ENCODE measurements at regions not wholly inside any gene's neighbourhood (a gene's known extent, or its start where the extent isn't known, plus 50 kb on each side); places are given as distances from the start of the nearest gene placed in this dataset.

DNA sequence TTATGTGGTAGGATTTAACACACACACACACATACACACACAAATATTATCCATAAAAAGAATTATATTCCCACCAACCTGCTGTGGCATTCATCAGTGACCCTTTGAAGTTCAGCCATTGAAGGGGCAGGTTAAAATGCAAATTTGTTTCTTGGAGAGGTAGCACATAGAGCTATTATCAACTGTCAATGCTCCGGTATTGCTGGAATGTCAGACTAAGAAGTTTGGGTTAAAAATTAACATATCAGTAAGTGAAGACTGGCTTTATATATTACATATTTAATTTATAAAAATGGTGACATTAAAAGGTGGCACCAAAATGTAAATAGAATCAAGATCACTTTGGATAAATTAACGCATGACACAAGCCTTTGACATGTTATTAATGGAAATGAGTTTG is 207.3 kb downstream of the DAD1 start:
- POLR2A ChIA-PET: no interaction called here
- TF ChIP-seq, protein P1, sequence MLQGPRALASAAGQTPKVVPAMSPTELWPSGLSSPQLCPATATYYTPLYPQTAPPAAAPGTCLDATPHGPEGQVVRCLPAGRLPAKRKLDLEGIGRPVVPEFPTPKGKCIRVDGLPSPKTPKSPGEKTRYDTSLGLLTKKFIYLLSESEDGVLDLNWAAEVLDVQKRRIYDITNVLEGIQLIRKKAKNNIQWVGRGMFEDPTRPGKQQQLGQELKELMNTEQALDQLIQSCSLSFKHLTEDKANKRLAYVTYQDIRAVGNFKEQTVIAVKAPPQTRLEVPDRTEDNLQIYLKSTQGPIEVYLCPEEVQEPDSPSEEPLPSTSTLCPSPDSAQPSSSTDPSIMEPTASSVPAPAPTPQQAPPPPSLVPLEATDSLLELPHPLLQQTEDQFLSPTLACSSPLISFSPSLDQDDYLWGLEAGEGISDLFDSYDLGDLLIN (CRISPR knock-in tag; IDR thresholded peaks at IDR 0.05; ENCODE audit: borderline replicate concordance): no peak
- TF ChIP-seq RBAK (CRISPR knock-in tag; IDR thresholded peaks at IDR 0.05) (no peak), ZNF674 (CRISPR knock-in tag; IDR thresholded peaks at IDR 0.05; ENCODE audit: low read depth) (no peak)
- no peak for DNase-seq (ENCODE audit: low spot score)
- CTCF ChIA-PET (ENCODE audit: low intra/inter-chr PET ratio, low total read pairs): no interaction called here
- H3K27ac ChIP-seq (ENCODE audit: extremely low read length, insufficient read depth, low read length): no peak overlapping the region
- 35% methylated on average over 2 of the region's 2 CpGs for WGBS (ENCODE audit: low lambda C conversion rate)
- H2AFZ ChIP-seq (ENCODE audit: low read length): no peak overlapping the region
- peaks cover 1 to 10% of the 10 kb centered on the region in 2 experiments; a peak in 2 of 5 replicates for H3K27me3 ChIP-seq (ENCODE audit: control insufficient read depth in 1 of 2, insufficient read depth in 2 of 2, low read length in 2 of 2)
- H4K20me1 ChIP-seq (ENCODE audit: insufficient read depth, low read length): no peaks in the 10 kb centered on the region
- ATAC-seq: no peak
- no peaks in the 10 kb centered on the region for H3K36me3 ChIP-seq (replicated peaks in 1 of 2; ENCODE audit: control insufficient read depth in 1 of 2, insufficient read depth in 2 of 2, low read length in 2 of 2)
- no TSS peak for BruUV-seq (replicated peaks)
- no peaks in the 10 kb centered on the region for H3K79me2 ChIP-seq (ENCODE audit: insufficient read depth, low read length)
- H3K4me3 ChIP-seq (replicated peaks in 1 of 3; ENCODE audit: insufficient read depth in 1 of 3, low read depth in 2 of 3, low read length in 3 of 3): no peak overlapping the region
- no peak for FAIRE-seq
- in situ Hi-C loops (cut with HindIII; ENCODE audit: extremely low pct_ligation_motif_present, low pct_unique_long_range_greater_than_20kb) (no loop called here), intact Hi-C loops (cut with micrococcal nuclease; ENCODE audit: unreplicated experiment) (loop anchor here (10.0 kb wide), 1 partner anchor 273 kb away; no protein-coding TSS in a partner anchor)
- no peak overlapping the region for H3K4me2 ChIP-seq (ENCODE audit: low read depth, low read length)
- H3K4me1 ChIP-seq (ENCODE audit: insufficient read depth, low read length): no peaks in the 10 kb centered on the region
- no peak overlapping the region for H3K9ac ChIP-seq (ENCODE audit: insufficient read depth, low read depth, low read length)
- no peaks in the 10 kb centered on the region for H3K9me3 ChIP-seq (ENCODE audit: low read length)

DNA sequence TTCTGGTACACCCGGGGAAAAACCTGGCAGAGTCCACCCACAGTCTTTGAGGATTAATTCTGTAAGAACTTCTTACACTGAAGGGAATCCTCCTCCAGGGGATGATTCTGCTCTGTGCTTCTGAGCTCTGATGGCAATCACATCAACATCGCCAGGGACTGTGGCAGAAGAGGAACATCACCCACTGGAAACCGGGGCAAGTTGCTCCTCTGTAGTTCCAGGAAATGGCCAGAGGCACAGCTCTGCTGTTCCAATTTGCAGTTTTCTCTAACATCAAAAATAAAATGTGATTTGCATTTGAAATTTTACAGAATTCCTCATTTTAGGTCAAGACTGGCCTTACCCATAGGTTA is 207.6 kb downstream of the DAD1 start:
- in situ Hi-C loops (cut with HindIII; ENCODE audit: extremely low pct_ligation_motif_present, low pct_unique_long_range_greater_than_20kb): no loop called here
- BruUV-seq (replicated peaks): no TSS peak
- TF ChIP-seq KLF9 (CRISPR knock-in tag; IDR thresholded peaks at IDR 0.05; ENCODE audit: low read depth) (no peak), ZNF674 (CRISPR knock-in tag; IDR thresholded peaks at IDR 0.05; ENCODE audit: low read depth) (no peak), ZNF577 (CRISPR knock-in tag; IDR thresholded peaks at IDR 0.05; ENCODE audit: borderline replicate concordance, low read depth) (no peak), HOXD1 (CRISPR knock-in tag; IDR thresholded peaks at IDR 0.05) (no peak), ZBTB21 (CRISPR knock-in tag; IDR thresholded peaks at IDR 0.05) (no peak), ARNTL (CRISPR knock-in tag; IDR thresholded peaks at IDR 0.05) (no peak), ZEB1 (IDR thresholded peaks at IDR 0.05; ENCODE audit: insufficient replicate concordance, low read depth) (no peak)
- TF ChIP-seq, protein P2, sequence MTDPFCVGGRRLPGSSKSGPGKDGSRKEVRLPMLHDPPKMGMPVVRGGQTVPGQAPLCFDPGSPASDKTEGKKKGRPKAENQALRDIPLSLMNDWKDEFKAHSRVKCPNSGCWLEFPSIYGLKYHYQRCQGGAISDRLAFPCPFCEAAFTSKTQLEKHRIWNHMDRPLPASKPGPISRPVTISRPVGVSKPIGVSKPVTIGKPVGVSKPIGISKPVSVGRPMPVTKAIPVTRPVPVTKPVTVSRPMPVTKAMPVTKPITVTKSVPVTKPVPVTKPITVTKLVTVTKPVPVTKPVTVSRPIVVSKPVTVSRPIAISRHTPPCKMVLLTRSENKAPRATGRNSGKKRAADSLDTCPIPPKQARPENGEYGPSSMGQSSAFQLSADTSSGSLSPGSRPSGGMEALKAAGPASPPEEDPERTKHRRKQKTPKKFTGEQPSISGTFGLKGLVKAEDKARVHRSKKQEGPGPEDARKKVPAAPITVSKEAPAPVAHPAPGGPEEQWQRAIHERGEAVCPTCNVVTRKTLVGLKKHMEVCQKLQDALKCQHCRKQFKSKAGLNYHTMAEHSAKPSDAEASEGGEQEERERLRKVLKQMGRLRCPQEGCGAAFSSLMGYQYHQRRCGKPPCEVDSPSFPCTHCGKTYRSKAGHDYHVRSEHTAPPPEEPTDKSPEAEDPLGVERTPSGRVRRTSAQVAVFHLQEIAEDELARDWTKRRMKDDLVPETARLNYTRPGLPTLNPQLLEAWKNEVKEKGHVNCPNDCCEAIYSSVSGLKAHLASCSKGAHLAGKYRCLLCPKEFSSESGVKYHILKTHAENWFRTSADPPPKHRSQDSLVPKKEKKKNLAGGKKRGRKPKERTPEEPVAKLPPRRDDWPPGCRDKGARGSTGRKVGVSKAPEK (CRISPR knock-in tag; IDR thresholded peaks at IDR 0.05; ENCODE audit: borderline replicate concordance): no peak
- TF ChIP-seq, protein P3, sequence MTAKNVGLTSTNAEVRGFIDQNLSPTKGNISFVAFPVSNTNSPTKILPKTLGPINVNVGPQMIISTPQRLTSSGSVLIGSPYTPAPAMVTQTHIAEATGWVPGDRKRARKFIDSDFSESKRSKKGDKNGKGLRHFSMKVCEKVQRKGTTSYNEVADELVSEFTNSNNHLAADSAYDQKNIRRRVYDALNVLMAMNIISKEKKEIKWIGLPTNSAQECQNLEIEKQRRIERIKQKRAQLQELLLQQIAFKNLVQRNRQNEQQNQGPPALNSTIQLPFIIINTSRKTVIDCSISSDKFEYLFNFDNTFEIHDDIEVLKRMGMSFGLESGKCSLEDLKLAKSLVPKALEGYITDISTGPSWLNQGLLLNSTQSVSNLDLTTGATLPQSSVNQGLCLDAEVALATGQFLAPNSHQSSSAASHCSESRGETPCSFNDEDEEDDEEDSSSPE (CRISPR knock-in tag; IDR thresholded peaks at IDR 0.05): no peak
- TF ChIP-seq, protein P4, sequence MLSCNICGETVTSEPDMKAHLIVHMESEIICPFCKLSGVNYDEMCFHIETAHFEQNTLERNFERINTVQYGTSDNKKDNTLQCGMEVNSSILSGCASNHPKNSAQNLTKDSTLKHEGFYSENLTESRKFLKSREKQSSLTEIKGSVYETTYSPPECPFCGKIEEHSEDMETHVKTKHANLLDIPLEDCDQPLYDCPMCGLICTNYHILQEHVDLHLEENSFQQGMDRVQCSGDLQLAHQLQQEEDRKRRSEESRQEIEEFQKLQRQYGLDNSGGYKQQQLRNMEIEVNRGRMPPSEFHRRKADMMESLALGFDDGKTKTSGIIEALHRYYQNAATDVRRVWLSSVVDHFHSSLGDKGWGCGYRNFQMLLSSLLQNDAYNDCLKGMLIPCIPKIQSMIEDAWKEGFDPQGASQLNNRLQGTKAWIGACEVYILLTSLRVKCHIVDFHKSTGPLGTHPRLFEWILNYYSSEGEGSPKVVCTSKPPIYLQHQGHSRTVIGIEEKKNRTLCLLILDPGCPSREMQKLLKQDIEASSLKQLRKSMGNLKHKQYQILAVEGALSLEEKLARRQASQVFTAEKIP (CRISPR knock-in tag; IDR thresholded peaks at IDR 0.05; ENCODE audit: borderline replicate concordance): no peak

More for the DNA sequence above, 207.6 kb downstream of the DAD1 start:
- H3K4me1 ChIP-seq (ENCODE audit: insufficient read depth, low read length): no peaks in the 10 kb centered on the region
- no peak overlapping the region for H3K4me2 ChIP-seq (ENCODE audit: low read depth, low read length)
- no peaks in the 10 kb centered on the region for H4K20me1 ChIP-seq (ENCODE audit: insufficient read depth, low read length)
- H3K36me3 ChIP-seq (replicated peaks in 1 of 2; ENCODE audit: control insufficient read depth in 1 of 2, insufficient read depth in 2 of 2, low read length in 2 of 2): no peaks in the 10 kb centered on the region
- WGBS (ENCODE audit: low lambda C conversion rate): 12% methylated on average over 3 of the region's 3 CpGs
- H3K27ac ChIP-seq (ENCODE audit: extremely low read length, insufficient read depth, low read length): no peak overlapping the region
- no peak overlapping the region for H2AFZ ChIP-seq (ENCODE audit: low read length)
- no peaks in the 10 kb centered on the region for H3K9me3 ChIP-seq (ENCODE audit: low read length)
- peaks cover 1 to 10% of the 10 kb centered on the region in 2 experiments; a peak in 2 of 5 replicates for H3K27me3 ChIP-seq (ENCODE audit: control insufficient read depth in 1 of 2, insufficient read depth in 2 of 2, low read length in 2 of 2)
- H3K9ac ChIP-seq (ENCODE audit: insufficient read depth, low read depth, low read length): no peak overlapping the region
- ChIA-PET POLR2A (no interaction called here), CTCF (ENCODE audit: low intra/inter-chr PET ratio, low total read pairs) (no interaction called here)
- no peaks in the 10 kb centered on the region for H3K79me2 ChIP-seq (ENCODE audit: insufficient read depth, low read length)
- no peak for FAIRE-seq
- no peak for ATAC-seq
- no peak for DNase-seq (ENCODE audit: low spot score)
- no peak overlapping the region for H3K4me3 ChIP-seq (replicated peaks in 1 of 3; ENCODE audit: insufficient read depth in 1 of 3, low read depth in 2 of 3, low read length in 3 of 3)
- intact Hi-C loops (cut with micrococcal nuclease; ENCODE audit: unreplicated experiment): loop anchor here (10.0 kb wide), 1 partner anchor 273 kb away; no protein-coding TSS in a partner anchor

All from HepG2 (cell line).